ENCODE measurements at regions not wholly inside any gene's neighbourhood (a gene's known extent, or its start where the extent isn't known, plus 50 kb on each side); places are given as distances from the start of the nearest gene placed in this dataset.
A peak's percentile ranks its signal among the peaks of the same experiment; 100 is the strongest.
"Not testable (repeated sequence)": the region's sequence is repeated elsewhere in the genome, so short reads cannot be mapped to it uniquely, and the experiment has no call there.

GRCh38 chr1:90826024-90826423 is 108.9 kb upstream of the BARHL2 start:
- DNase-seq (ENCODE audit: low spot score) (no peak), FAIRE-seq (peak; percentile 35)

DNA sequence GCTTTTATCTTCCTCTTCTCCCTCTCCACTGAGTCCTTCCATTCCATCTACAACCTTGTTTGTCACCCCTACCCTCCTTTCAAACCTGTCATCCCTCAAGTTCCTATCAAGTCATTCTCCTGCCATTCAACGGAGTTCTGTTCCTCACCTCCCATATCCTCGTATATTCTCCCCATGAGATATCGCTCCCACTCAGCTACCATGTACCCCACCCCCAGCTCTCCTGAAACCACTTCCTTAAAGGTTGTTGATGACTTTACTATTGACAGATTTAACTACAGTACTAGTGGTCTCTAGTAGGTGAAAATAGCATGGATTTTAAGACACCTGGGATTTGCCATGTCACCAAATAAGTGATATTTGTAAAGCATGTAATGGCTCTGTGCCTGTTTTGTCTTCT is 107.4 kb upstream of the BARHL2 start:
- DNase-seq (ENCODE audit: low spot score) (no peak), FAIRE-seq (no peak)

GRCh38 chr1:90823686-90824085 is 106.6 kb upstream of the BARHL2 start:
- DNase-seq (ENCODE audit: low spot score): peak; percentile 6
- FAIRE-seq: no peak

GRCh38 chr1:90821788-90822359 is 104.8 kb upstream of the BARHL2 start:
- peak; percentile 25 for DNase-seq (ENCODE audit: low spot score)
- no peak for FAIRE-seq

DNA sequence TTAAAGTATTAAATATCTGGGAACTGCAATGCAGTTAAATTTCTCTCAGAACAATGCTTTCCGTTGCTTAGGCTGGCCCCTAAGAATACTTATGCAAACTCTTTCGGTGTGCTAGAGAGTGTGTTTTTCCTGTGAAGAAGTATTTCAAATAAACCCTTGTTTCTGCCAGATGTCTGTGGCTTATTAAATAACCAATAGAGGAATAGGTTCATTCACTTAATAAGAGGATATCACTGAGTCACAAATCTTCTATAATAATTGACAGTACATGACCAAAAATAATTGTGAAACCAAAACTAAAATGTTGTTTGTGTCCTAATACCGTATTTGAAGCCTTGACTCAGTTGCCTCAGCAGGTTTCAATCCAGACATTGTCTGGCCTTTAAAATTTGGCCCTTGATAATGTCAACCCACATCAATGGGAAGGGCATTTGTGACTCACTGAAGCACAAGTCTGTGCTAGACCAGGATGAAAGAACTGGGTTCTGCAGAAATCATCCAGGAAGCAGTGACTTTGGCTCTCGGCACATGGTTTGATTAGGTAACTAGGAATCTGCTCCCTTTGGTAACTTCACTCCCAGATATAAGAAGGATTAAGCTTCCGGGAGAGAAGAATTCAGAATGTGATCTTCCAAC is 104.2 kb upstream of the BARHL2 start:
- DNase-seq (ENCODE audit: low spot score) (peak; percentile 59), FAIRE-seq (no peak)

- no peak for DNase-seq (ENCODE audit: low spot score)
Measured at GRCh38 chr1:90820745-90821144, 103.6 kb upstream of the BARHL2 start.

GRCh38 chr1:90817399-90817798 is 100.3 kb upstream of the BARHL2 start:
- FAIRE-seq: no peak
- no peak for DNase-seq (ENCODE audit: low spot score)

More at GRCh38 chr1:90820745-90821144, 103.6 kb upstream of the BARHL2 start:
- FAIRE-seq: no peak

DNA sequence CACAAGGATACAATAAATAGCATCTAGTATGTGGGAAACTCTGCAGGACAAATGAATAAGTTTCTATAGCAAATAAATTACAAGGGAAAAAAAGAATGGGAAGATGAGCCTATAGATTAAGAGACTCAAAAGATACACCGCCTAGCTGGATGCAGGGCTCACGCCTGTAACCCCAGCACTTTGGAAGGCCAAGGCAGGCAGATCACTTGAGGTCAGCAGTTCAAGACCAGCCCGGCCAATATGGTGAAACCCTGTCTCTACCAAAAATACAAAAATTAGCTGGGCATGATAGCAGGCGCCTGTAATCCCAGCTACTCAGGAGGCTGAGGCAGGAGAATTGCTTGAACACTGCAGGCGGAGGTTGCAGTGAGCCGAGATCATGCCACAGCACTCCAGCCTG is 95.1 kb upstream of the BARHL2 start:
- DNase-seq (ENCODE audit: low spot score); FAIRE-seq: not testable (repeated sequence)

DNA sequence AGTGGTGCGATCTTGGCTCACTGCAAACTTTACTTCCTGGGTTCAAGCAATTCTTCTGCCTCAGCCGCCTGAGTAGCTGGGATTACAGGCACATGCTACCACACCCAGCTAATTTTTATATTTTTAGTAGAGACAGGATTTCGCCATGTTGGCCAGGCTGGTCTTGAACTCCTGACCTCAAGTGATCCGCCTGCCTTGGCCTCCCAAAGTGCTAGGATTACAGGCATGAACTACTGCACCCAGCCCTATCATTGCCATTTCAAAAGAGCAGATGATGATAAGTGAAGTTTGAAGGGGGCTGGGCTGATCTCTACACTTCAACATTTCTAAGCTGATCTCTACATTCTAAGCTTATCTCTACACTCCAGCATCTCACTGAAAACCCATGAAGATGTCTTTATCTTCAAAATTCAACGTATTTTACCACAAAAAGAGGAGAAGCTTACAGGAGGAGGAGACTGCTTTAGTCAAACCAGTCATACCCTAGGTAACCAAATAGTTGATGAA is 94.4 kb upstream of the BARHL2 start:
- not testable (repeated sequence) for DNase-seq (ENCODE audit: low spot score); FAIRE-seq

DNA sequence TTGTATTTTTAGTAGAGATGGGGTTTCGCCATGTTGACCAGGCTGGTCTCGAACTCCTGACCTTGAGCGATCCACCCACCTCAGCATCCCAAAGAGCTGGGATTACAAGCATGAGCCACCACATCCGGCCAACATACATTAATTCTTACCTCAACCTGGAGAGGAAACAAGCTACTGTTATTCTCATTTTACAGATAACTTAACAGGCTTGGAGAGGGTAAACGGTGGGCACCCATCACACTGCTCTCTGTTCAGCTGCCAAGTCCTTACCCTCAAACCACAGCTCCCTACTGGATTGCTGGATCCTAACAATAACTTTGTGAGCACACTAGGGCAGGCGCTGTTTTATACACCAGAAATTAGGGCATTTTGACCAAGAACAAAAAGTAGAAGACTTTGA is 93.6 kb upstream of the BARHL2 start:
- FAIRE-seq (no peak), DNase-seq (ENCODE audit: low spot score) (no peak)

GRCh38 chr1:90809996-90810395 is 92.9 kb upstream of the BARHL2 start:
- FAIRE-seq: no peak
- DNase-seq (ENCODE audit: low spot score): no peak

DNA sequence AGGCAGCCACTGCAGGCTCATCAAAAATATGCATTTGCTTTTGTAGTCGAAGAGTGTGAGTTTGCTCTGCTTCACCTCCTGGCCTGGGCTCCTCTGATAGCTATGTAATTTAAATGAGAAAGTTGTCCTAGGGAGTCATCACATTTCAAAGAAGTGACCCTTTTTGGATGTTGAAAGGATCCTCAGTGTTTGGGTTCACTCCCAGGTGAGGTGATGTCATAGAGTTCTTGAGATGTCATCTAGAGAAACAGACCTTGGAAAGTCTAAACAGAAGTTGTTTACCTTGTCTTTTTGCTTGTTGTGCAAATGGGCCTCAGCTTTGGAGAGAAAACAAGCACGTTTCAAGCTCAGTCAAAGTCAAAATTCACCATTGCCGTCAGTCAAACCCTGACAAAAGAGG is 92.0 kb upstream of the BARHL2 start:
- FAIRE-seq (no peak), DNase-seq (ENCODE audit: low spot score) (no peak)

GRCh38 chr1:90807329-90807728 is 90.2 kb upstream of the BARHL2 start:
- no peak for DNase-seq (ENCODE audit: low spot score)
- FAIRE-seq: no peak

DNA sequence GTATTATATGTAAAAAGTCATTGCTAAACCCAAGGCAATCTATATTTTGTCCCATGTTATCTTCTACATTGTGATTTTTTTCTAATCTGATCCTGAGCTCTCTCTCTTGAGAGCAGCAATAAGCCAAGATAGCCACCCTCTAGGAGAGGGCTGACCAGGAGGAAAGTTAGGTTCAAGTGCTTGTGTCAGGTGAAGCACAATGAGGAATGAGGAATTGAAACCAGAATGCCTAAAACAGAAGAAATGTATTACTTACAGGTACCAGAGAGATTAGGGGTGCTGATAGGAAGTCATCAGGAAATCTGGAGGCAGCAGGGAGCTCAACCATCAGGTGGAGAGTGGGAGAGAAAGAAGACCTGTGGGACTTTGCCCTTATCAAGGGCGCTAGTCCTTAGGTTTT is 85.5 kb upstream of the BARHL2 start:
- no peak for DNase-seq (ENCODE audit: low spot score)
- no peak for FAIRE-seq

- DNase-seq (ENCODE audit: low spot score) (no peak), FAIRE-seq (no peak)
Measured at GRCh38 chr1:90800012-90800717, 83.1 kb upstream of the BARHL2 start.

DNA sequence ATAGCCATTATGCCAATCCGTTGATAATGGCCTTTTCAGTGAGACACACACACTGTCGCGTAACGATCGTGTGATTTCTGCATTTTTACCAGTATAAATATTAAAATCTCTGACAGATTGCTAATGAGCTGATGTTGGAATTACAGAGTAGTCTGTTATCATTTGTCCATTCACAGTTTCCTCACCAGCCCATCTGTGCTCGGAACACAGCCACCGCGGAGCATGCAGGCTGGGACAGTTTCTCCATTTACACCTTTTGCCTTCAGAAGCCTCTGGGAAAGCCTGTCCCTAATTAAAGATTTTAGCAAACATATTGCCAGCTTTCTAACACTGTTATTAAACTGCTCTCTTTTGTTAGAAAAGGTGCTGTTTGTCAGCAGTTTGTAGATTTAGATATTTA is 82.2 kb upstream of the BARHL2 start:
- FAIRE-seq (no peak), DNase-seq (ENCODE audit: low spot score) (no peak)

DNA sequence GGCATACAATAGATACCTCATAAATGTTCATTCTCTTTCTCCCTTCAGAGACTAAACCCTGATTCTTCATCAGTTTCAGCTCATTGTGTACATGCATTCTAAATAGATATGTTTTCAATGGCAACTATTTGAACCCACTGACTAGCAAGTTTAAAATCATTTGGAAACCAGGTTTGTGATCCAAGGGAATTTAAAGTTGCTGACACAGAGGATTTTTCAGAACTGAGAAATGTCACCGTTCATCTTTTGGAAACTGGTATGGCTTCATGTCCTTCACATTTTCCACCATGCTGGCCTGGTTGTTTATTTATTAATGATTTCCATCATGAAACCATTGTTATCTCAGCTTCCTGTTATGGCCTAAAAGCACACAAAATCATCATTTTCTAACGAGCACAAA is 81.8 kb upstream of the BARHL2 start:
- no peak for DNase-seq (ENCODE audit: low spot score)
- FAIRE-seq: no peak

DNA sequence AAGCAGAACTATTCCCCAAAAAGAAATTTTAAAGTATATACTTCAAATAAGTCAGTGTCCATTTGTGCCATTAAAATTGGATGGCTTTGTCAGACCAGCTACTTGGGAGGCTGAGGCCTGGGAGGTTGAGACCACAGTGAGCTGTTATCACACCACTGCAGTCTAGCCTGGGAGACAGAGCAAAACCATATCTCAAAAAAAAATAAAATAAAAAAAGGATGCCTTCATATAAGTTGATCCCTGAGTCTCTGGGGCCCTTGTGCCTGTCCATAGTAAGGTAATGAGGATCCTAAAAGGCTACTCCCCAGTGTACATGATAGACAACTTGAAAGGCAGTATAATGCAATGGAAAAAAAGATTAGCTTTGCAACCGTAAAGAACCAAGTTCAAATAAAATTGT is 81.2 kb upstream of the BARHL2 start:
- no peak for FAIRE-seq
- no peak for DNase-seq (ENCODE audit: low spot score)

- no peak for DNase-seq (ENCODE audit: low spot score)
- no peak for FAIRE-seq
Measured at GRCh38 chr1:90795431-90795830, 78.3 kb upstream of the BARHL2 start.

- FAIRE-seq: no peak
- DNase-seq (ENCODE audit: low spot score): no peak
Measured at GRCh38 chr1:90786709-90787108, 69.6 kb upstream of the BARHL2 start.

DNA sequence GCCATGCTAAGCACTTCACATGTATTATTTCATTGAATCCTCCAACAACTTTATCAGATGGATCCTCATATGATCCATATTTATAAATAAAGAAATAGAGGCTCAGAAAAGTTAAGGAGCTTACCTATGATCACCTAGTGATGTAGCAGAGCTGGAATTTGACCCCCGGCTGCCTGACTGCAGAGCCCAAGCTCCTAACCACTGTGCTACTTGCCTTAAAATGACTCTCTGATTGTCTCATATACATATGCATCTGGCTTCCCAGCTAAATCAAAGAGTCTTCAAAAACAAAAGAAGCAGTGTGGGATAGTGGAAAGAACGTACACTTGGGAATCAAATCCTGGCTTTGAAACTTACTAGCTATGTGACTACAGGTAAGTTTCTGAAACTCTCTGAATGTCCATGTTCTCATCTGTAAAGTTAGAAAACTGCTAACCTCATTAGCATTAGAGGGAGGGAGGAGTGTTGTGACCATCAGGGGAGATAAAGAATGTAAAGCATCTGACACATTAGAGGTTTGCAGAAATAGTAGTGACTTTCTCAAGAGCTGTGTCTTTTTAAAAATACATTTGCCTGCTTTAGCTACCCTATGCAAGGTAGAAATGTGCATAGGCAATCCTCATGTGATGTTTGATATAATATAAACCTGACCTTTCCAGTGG is 67.2 kb upstream of the BARHL2 start:
- no peak for DNase-seq (ENCODE audit: low spot score)
- no peak for FAIRE-seq

DNA sequence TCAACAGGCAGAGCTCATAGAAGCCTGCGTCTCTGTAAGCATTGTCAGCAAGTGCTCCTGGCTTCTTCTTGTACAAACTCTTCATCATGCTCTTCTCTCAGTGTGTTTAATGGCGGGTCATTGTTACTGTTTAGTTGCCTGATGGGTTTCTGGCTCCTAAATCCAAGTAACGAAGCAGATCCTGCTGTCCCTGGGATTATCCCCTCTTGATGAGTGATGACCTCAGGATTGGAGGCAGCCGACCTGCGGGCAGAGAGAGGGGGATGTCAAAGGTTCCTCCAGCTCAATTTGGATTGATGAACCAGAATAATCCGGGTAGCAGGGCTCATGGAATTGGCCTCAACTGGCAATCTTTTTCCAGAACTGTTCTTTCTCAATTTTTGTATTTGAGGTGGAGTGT is 66.1 kb upstream of the BARHL2 start:
- FAIRE-seq: no peak
- no peak for DNase-seq (ENCODE audit: low spot score)

Measured in urothelium cell line (cell line).